ENCODE measurements at regions not wholly inside any gene's neighbourhood (a gene's known extent, or its start where the extent isn't known, plus 50 kb on each side); places are given as distances from the start of the nearest gene placed in this dataset.
"Not testable (repeated sequence)": the region's sequence is repeated elsewhere in the genome, so short reads cannot be mapped to it uniquely, and the experiment has no call there.

GRCh38 chr5:117411701-117412100 is 837.1 kb upstream of the SEMA6A start:
- DNase-seq (ENCODE audit: low spot score) = no peak

- DNase-seq (ENCODE audit: low spot score) = no peak
These were observed 830.6 kb upstream of the SEMA6A start for GRCh38 chr5:117405197-117405596.

- peak; percentile 2 for DNase-seq (ENCODE audit: low spot score)
These were observed 820.0 kb upstream of the SEMA6A start for GRCh38 chr5:117394506-117395157.

GRCh38 chr5:117393125-117393524 is 818.5 kb upstream of the SEMA6A start:
- no peak for DNase-seq (ENCODE audit: low spot score)

- no peak for DNase-seq (ENCODE audit: low spot score)
These were observed 805.7 kb upstream of the SEMA6A start for GRCh38 chr5:117380316-117380715.

- DNase-seq (ENCODE audit: low spot score) = no peak
These were observed 804.9 kb upstream of the SEMA6A start for GRCh38 chr5:117379521-117379920.

GRCh38 chr5:117376748-117377147 is 802.1 kb upstream of the SEMA6A start:
- no peak for DNase-seq (ENCODE audit: low spot score)

- no peak for DNase-seq (ENCODE audit: low spot score)
These were observed 785.3 kb upstream of the SEMA6A start for GRCh38 chr5:117359895-117360294.

GRCh38 chr5:117357886-117358285 is 783.3 kb upstream of the SEMA6A start:
- DNase-seq (ENCODE audit: low spot score) = no peak

GRCh38 chr5:117347280-117347679 is 772.7 kb upstream of the SEMA6A start:
- no peak for DNase-seq (ENCODE audit: low spot score)

- not testable (repeated sequence) for DNase-seq (ENCODE audit: low spot score)
These were observed 769.1 kb upstream of the SEMA6A start for GRCh38 chr5:117343726-117344125.

- DNase-seq (ENCODE audit: low spot score) = peak; percentile 6
These were observed 762.6 kb upstream of the SEMA6A start for GRCh38 chr5:117337064-117337749.

GRCh38 chr5:117336208-117336607 is 761.6 kb upstream of the SEMA6A start:
- no peak for DNase-seq (ENCODE audit: low spot score)

- DNase-seq (ENCODE audit: low spot score) = no peak
These were observed 758.4 kb upstream of the SEMA6A start for GRCh38 chr5:117333011-117333410.

- no peak for DNase-seq (ENCODE audit: low spot score)
These were observed 757.7 kb upstream of the SEMA6A start for GRCh38 chr5:117332341-117332740.

- no peak for DNase-seq (ENCODE audit: low spot score)
These were observed 752.9 kb upstream of the SEMA6A start for GRCh38 chr5:117327511-117327910.

GRCh38 chr5:117326997-117327396 is 752.4 kb upstream of the SEMA6A start:
- DNase-seq (ENCODE audit: low spot score) = no peak

GRCh38 chr5:117318528-117318927 is 743.9 kb upstream of the SEMA6A start:
- DNase-seq (ENCODE audit: low spot score) = no peak

GRCh38 chr5:117315170-117315569 is 740.5 kb upstream of the SEMA6A start:
- DNase-seq (ENCODE audit: low spot score) = no peak

GRCh38 chr5:117304512-117305107 is 730.0 kb upstream of the SEMA6A start:
- DNase-seq (ENCODE audit: low spot score) = not testable (repeated sequence)

- no peak for DNase-seq (ENCODE audit: low spot score)
These were observed 728.3 kb upstream of the SEMA6A start for GRCh38 chr5:117302949-117303348.

- no peak for DNase-seq (ENCODE audit: low spot score)
These were observed 727.9 kb upstream of the SEMA6A start for GRCh38 chr5:117302473-117302872.

- no peak for DNase-seq (ENCODE audit: low spot score)
These were observed 725.3 kb upstream of the SEMA6A start for GRCh38 chr5:117299936-117300328.
